NAMALWA (cell line): ENCODE measurements at regions not wholly inside any gene's neighbourhood (a gene's known extent, or its start where the extent isn't known, plus 50 kb on each side); places are given as distances from the start of the nearest gene placed in this dataset.

ENCODE experiments used
- DNase-seq: peaks from one replicate; pipeline ENCODE4 v3.0.0-alpha.2; 2015; ENCODE audit warnings: low spot score

DNA sequence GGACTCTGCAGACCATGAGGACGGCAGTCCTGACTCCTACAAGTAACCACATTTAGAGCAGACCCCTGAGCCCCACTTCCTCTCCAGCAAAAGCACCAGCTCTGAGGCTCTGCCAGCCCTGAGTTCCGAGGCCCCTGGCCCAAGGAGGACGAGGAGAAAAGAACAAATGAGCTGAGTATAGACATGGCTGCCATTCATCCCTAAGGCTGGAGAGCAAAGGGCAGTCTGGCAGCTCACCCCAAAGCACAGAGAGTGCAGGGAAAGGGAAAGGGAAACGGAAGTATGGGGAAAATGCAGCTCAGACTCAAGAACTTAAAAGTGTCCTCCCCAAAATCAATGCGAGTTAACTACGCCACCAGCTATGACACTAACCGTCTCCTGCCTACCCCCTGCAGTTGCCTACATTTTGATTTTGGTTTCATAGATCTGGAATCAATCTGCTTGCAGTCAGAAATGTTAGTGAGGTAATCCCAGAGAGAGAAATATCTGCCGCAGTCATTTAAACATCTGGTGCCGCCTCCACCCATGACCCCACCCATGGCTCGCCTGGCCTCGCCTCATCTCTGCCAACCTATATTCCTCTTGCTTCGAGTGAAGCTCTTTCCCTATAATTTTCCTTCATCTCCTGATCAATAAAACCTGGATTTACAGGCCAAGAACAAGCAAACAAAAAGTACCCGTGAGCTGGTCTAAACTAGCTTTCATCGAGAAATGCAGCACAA lies 49.6 kb upstream of the AFDN start:
- DNase-seq: no peak
